ENCODE measurements at regions not wholly inside any gene's neighbourhood (a gene's known extent, or its start where the extent isn't known, plus 50 kb on each side); places are given as distances from the start of the nearest gene placed in this dataset.
"Not testable (repeated sequence)": the region's sequence is repeated elsewhere in the genome, so short reads cannot be mapped to it uniquely, and the experiment has no call there.

GRCh38 chr3:158953131-158953530 is 151.3 kb downstream of the MFSD1 start:
- Histone ChIP-seq H3K4me3 (no peak overlapping the region), H3K36me3 (no peaks in the 10 kb centered on the region), H3K27me3 (no peaks in the 10 kb centered on the region), H3K4me1 (no peaks in the 10 kb centered on the region), H3K27ac (no peak overlapping the region), H3K9me3 (no peaks in the 10 kb centered on the region)
- intact Hi-C loops (cut with DNase I; ENCODE audit: low total_unique reads) = no loop called here
- no peak for DNase-seq
- TF ChIP-seq CTCF (IDR thresholded peaks at IDR 0.05) = no peak

GRCh38 chr3:158954420-158954819 is 152.6 kb downstream of the MFSD1 start:
- intact Hi-C loops (cut with DNase I; ENCODE audit: low total_unique reads) = no loop called here
- H3K4me1 ChIP-seq = no peaks in the 10 kb centered on the region
- no peak for DNase-seq
- no peak for TF ChIP-seq CTCF (IDR thresholded peaks at IDR 0.05)
- no peak overlapping the region for H3K27ac ChIP-seq
- no peaks in the 10 kb centered on the region for H3K36me3 ChIP-seq
- no peaks in the 10 kb centered on the region for H3K27me3 ChIP-seq
- H3K9me3 ChIP-seq = no peaks in the 10 kb centered on the region
- H3K4me3 ChIP-seq = no peak overlapping the region

DNA sequence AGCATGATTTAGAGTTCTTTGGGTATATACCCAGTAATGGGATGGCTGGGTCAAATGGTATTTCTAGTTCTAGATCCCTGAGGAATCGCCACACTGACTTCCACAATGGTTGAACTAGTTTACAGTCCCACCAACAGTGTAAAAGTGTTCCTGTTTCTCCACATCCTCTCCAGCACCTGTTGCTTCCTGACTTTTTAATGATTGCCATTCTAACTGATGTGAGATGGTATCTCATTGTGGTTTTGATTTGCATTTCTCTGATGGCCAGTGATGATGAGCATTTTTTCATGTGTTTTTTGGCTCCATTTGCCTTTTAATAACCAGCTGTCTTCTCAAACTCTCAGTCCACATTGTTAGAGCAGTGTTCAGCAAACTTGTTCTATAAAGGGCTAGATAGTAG is 155.9 kb downstream of the MFSD1 start:
- H3K9me3 ChIP-seq; DNase-seq; H3K4me3 ChIP-seq; intact Hi-C loops (cut with DNase I; ENCODE audit: low total_unique reads); H3K36me3 ChIP-seq; H3K4me1 ChIP-seq; H3K27me3 ChIP-seq; H3K27ac ChIP-seq: not testable (repeated sequence)

DNA sequence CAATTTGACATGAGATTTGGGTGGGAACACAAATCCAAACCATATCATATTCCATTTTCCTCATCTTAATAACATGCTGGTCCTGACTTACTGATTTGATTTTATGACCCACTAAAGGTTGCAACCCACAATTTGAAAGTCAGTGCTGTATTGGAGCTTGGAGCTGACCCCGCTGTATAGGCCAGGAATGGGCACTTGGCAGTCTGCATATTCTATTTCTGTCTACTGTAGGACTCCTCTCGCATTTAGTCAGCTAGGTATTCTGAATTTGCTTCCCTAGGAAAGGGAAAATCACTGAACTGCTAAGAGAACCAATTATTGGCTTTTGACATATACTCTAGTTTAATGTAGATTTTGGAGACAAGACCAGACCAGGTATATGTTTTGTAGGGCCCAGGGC is 157.0 kb downstream of the MFSD1 start:
- H3K9me3 ChIP-seq = no peaks in the 10 kb centered on the region
- intact Hi-C loops (cut with DNase I; ENCODE audit: low total_unique reads) = no loop called here

GRCh38 chr3:158961471-158961870 is 159.6 kb downstream of the MFSD1 start:
- DNase-seq = no peak
- Histone ChIP-seq H3K27ac (no peak overlapping the region), H3K9me3 (no peaks in the 10 kb centered on the region), H3K36me3 (no peaks in the 10 kb centered on the region), H3K4me3 (no peak overlapping the region), H3K4me1 (no peaks in the 10 kb centered on the region), H3K27me3 (no peaks in the 10 kb centered on the region)
- intact Hi-C loops (cut with DNase I; ENCODE audit: low total_unique reads) = no loop called here
- no peak for TF ChIP-seq CTCF (IDR thresholded peaks at IDR 0.05)

More for the DNA sequence above, 157.0 kb downstream of the MFSD1 start:
- no peak overlapping the region for H3K27ac ChIP-seq
- H3K4me1 ChIP-seq = no peaks in the 10 kb centered on the region
- no peak for DNase-seq
- H3K4me3 ChIP-seq = no peak overlapping the region
- no peaks in the 10 kb centered on the region for H3K27me3 ChIP-seq
- H3K36me3 ChIP-seq = no peaks in the 10 kb centered on the region
- no peak for TF ChIP-seq CTCF (IDR thresholded peaks at IDR 0.05)

DNA sequence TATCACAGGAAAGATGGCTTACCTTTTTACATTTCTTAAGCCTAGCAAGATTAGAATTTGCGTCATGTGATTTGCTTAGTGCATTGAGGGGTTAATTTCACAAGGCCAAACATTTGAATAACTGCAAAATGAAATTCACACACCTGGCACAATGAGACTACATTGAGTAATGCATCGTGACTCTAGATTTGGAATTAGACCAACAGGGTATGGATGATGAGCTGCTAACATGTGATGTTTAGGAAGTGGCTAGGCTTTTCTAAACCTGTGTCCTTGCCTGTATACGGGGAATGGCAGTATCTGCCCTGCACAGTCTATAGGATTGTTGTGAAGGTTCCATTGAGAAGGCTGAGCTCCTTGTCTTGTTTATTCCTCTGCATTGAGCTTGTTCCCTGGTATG is 160.1 kb downstream of the MFSD1 start:
- Histone ChIP-seq H3K9me3 (no peaks in the 10 kb centered on the region), H3K27me3 (no peaks in the 10 kb centered on the region), H3K36me3 (no peaks in the 10 kb centered on the region), H3K27ac (no peak overlapping the region), H3K4me1 (no peaks in the 10 kb centered on the region), H3K4me3 (no peak overlapping the region)
- intact Hi-C loops (cut with DNase I; ENCODE audit: low total_unique reads) = no loop called here
- no peak for TF ChIP-seq CTCF (IDR thresholded peaks at IDR 0.05)
- no peak for DNase-seq
